Ovary (tissue), 3 donors: ENCODE measurements at regions not wholly inside any gene's neighbourhood (a gene's known extent, or its start where the extent isn't known, plus 50 kb on each side); places are given as distances from the start of the nearest gene placed in this dataset.

Experiments
- CTCF ChIP-seq, 3 donors: fragments of 450-650 bp in 2 of 3; fragments of 200-600 bp in 1 of 3; IDR thresholded peaks; one replicate each; pipeline versions ENCODE4 v1.5.1 to v1.8.0; 2016 to 2022; ENCODE audit warnings: antibody characterized with exemption in 3 of 3, mild to moderate bottlenecking in 1 of 3
- POLR2A ChIP-seq: fragments of 450-650 bp; IDR thresholded peaks from one replicate; pipeline ENCODE4 v1.6.1; 2017; ENCODE audit warnings: antibody characterized with exemption, mild to moderate bottlenecking, moderate library complexity
- donor health status: DM: no; HTN: no; CAD: no.

GRCh38 chr9:88289532-88289931 lies 98.7 kb upstream of the SPIN1 start:
- no peak for TF ChIP-seq CTCF (IDR thresholded peaks at IDR 0.05)
- TF ChIP-seq POLR2A = no peak
